ENCODE measurements at regions not wholly inside any gene's neighbourhood (a gene's known extent, or its start where the extent isn't known, plus 50 kb on each side); places are given as distances from the start of the nearest gene placed in this dataset.

DNA sequence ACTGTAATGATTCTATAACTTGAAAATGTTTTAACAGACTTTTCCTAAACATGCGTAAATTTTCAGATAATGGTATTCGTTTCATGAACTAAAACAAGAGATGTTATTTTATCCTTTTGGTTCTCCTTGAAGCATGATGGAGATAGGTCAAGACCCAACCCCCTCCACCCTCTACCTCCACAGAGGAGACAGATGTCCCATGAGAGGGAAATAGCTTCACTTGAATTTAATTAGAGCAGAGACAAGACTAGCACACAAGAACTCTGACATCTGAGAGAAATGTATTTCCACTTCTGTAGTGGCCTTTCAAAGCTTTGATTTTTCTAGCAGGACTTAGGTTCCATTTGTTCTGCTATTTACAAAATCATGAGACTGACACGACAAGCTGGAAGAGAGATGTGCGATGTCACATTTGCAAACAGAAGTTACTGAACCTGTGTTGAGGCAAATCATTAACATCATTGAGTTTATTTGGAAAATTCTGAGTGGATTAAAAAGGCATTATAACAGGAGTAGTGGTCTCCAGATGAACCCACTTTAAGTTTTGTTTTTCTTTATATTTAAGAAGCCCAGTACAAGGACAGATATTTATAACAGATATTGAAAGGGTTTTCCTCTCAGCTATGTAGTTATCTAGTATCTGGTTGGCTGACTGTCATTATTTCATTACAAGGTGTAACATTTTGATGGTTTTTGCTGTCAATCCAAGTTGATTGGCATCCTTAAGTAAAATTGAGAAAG is 276.2 kb downstream of the ASXL3 start:
- no peaks in the 10 kb centered on the region for H3K36me3 ChIP-seq (ENCODE audit: control insufficient read depth in 1 of 2, insufficient read depth in 2 of 2, low read length in 2 of 2)
- no peaks in the 10 kb centered on the region for H3K9me3 ChIP-seq (ENCODE audit: control insufficient read depth in 1 of 2, low read length in 2 of 2)
- no peaks in the 10 kb centered on the region for H3K27me3 ChIP-seq (ENCODE audit: low read depth, low read length)
- no peak overlapping the region for H3K4me3 ChIP-seq (ENCODE audit: low read depth in 1 of 2, low read length in 2 of 2)
- H3K4me1 ChIP-seq (ENCODE audit: control insufficient read depth in 1 of 2, insufficient read depth in 2 of 2, low read length in 2 of 2) = no peaks in the 10 kb centered on the region
- H3K27ac ChIP-seq (ENCODE audit: low read length) = no peak overlapping the region

DNA sequence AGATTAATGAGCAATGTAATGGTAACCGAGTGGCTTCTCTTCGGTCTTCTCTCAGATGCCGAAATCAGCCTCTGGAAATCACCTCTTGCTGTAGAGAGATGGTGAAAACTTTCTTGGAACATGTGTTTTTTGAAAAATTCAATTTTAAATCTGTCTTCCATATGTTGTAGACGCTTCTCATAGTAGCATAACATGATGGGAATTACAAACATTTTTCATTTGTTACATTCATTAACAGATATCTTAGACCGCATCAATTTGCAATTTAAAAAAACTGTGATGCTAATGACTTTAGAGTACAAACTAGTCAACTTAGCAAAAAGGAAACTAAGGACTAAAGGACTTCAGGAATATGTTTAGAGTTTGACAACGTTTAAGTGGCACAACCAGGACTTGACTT is 275.2 kb downstream of the ASXL3 start:
- Histone ChIP-seq H3K27ac (ENCODE audit: low read length) (no peak overlapping the region), H3K4me1 (ENCODE audit: control insufficient read depth in 1 of 2, insufficient read depth in 2 of 2, low read length in 2 of 2) (no peaks in the 10 kb centered on the region), H3K9me3 (ENCODE audit: control insufficient read depth in 1 of 2, low read length in 2 of 2) (no peaks in the 10 kb centered on the region), H3K27me3 (ENCODE audit: low read depth, low read length) (no peaks in the 10 kb centered on the region), H3K4me3 (ENCODE audit: low read depth in 1 of 2, low read length in 2 of 2) (no peak overlapping the region), H3K36me3 (ENCODE audit: control insufficient read depth in 1 of 2, insufficient read depth in 2 of 2, low read length in 2 of 2) (no peaks in the 10 kb centered on the region)

DNA sequence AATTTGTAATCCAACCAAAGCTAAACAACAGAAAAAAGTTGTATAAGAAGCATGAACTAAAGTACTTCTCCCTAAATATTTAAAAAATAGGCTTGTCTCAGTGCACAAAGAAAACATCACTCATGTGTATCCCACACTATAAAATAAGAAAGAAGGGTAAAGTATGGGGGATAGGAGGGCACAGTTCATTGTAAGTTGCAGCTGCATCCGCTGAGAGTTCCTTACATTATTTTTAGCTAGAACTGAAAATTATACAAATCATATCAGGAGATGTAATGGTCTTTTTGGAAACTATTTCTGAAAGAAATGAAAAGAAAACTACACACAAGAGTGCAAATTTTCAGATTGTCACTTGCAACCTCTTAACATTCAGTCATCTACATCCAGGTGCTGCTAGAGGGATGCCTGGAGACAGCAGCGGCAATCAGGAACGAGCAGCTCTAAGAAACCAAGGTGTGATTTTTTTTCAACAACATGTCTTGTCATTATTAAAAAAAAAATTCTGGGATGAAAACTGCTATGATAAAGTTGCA is 273.6 kb downstream of the ASXL3 start:
- H3K36me3 ChIP-seq (ENCODE audit: control insufficient read depth in 1 of 2, insufficient read depth in 2 of 2, low read length in 2 of 2) = no peaks in the 10 kb centered on the region
- H3K4me3 ChIP-seq (ENCODE audit: low read depth in 1 of 2, low read length in 2 of 2) = no peak overlapping the region
- H3K4me1 ChIP-seq (ENCODE audit: control insufficient read depth in 1 of 2, insufficient read depth in 2 of 2, low read length in 2 of 2) = no peaks in the 10 kb centered on the region
- H3K27ac ChIP-seq (ENCODE audit: low read length) = no peak overlapping the region
- no peaks in the 10 kb centered on the region for H3K27me3 ChIP-seq (ENCODE audit: low read depth, low read length)
- H3K9me3 ChIP-seq (ENCODE audit: control insufficient read depth in 1 of 2, low read length in 2 of 2) = no peaks in the 10 kb centered on the region

DNA sequence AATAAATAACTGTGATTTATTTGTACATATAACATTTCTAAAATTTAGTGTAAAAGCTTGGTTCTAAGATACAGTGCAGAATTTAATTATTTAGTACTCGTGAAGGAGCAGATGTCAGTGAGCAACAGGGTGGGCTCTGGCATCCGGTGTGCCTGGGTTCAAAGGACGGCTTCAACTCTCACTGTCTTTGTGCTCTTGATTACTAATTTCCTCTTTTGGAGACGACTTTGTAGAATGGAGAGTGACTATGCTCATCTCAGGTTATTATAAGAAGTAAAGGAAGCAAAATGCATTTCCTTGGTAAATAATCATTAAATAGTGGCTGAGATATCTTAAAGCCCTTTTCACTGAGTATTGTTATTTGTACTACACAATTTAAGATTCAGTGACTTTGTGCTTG is 271.7 kb downstream of the ASXL3 start:
- no peak overlapping the region for H3K27ac ChIP-seq (ENCODE audit: low read length)
- no peaks in the 10 kb centered on the region for H3K27me3 ChIP-seq (ENCODE audit: low read depth, low read length)
- no peaks in the 10 kb centered on the region for H3K36me3 ChIP-seq (ENCODE audit: control insufficient read depth in 1 of 2, insufficient read depth in 2 of 2, low read length in 2 of 2)
- H3K4me3 ChIP-seq (ENCODE audit: low read depth in 1 of 2, low read length in 2 of 2) = no peak overlapping the region
- H3K9me3 ChIP-seq (ENCODE audit: control insufficient read depth in 1 of 2, low read length in 2 of 2) = no peaks in the 10 kb centered on the region
- H3K4me1 ChIP-seq (ENCODE audit: control insufficient read depth in 1 of 2, insufficient read depth in 2 of 2, low read length in 2 of 2) = no peaks in the 10 kb centered on the region

DNA sequence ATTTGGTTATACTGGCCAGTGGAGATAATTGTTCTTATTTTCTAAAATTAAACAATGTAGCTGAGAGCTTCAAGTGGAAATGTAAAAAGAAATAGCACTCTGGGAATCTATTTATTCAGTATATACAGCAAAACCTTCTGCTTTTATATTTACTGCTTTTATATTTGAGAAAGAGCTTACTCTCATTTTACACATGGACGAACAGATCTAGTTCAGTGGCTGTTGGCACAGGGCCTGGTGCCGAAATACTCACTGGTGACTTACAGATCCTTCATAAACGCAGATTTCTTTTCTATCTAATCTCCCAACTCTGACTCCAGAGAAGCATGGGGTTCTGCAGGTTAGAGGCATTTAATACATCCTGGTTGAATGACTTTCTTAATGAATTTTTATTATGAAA is 266.2 kb downstream of the ASXL3 start:
- H3K9me3 ChIP-seq (ENCODE audit: control insufficient read depth in 1 of 2, low read length in 2 of 2) = no peaks in the 10 kb centered on the region
- H3K27ac ChIP-seq (ENCODE audit: low read length) = no peak overlapping the region
- no peaks in the 10 kb centered on the region for H3K27me3 ChIP-seq (ENCODE audit: low read depth, low read length)
- H3K4me1 ChIP-seq (ENCODE audit: control insufficient read depth in 1 of 2, insufficient read depth in 2 of 2, low read length in 2 of 2) = peaks cover 0 to 6% of the 10 kb centered on the region in 2 donors
- H3K36me3 ChIP-seq (ENCODE audit: control insufficient read depth in 1 of 2, insufficient read depth in 2 of 2, low read length in 2 of 2) = no peaks in the 10 kb centered on the region
- no peak overlapping the region for H3K4me3 ChIP-seq (ENCODE audit: low read depth in 1 of 2, low read length in 2 of 2)

DNA sequence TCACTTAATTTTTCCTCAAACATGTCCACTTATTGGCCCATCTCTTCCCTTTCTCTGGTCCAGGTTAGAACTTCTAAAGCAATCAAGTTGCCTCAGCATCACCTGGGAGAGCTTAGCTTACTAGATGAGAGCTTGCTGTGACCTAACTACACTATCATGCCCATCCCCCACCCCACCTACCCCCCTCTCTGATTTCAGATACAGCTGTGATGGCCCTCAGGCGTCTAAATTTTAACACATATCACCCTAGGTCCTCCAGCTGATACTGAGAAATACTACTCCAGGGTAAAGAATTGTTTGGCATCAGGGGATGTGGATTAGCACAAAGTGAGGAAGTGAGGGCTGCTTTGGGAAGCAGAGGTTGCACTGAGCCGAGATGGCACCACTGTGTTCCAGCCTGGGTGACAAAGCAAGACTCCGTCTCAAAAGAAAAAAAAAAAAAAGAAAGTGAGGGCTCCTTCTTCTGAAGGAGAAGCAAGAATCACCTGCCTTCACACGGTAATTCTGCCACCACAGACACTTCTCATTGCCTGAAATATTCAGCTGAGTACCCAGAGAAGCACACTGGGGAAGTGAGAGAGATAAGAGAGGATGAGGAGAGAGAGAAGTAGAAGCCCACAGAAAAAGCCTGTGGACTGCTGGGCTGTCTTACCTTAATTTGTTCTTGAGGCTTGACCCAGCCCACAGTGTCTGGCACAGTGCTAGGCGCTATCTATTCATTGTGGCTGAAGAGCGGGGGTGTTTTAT is 263.4 kb downstream of the ASXL3 start:
- Histone ChIP-seq H3K4me3 (ENCODE audit: low read depth in 1 of 2, low read length in 2 of 2) (no peak overlapping the region), H3K9me3 (ENCODE audit: control insufficient read depth in 1 of 2, low read length in 2 of 2) (no peaks in the 10 kb centered on the region), H3K4me1 (ENCODE audit: control insufficient read depth in 1 of 2, insufficient read depth in 2 of 2, low read length in 2 of 2) (peaks cover 0 to 6% of the 10 kb centered on the region in 2 donors), H3K27me3 (ENCODE audit: low read depth, low read length) (no peaks in the 10 kb centered on the region), H3K36me3 (ENCODE audit: control insufficient read depth in 1 of 2, insufficient read depth in 2 of 2, low read length in 2 of 2) (no peaks in the 10 kb centered on the region), H3K27ac (ENCODE audit: low read length) (no peak overlapping the region)

DNA sequence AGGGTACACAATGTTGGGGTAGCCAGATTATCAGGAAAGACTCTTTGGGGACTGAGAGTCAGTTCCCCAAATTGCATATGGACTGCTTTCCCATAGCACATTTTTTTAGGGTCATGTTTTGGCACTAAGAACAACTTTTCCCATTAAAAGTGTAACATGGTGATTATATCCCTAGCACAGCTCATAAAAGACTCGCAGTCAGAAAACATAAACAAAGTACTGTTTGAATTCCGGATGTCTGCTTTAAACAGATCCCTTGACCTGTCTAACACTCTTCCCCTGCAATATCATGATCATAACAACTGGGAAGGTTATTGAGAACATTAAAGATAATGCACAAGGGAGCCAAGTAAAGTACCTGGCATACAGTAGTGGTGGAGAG is 262.2 kb downstream of the ASXL3 start:
- Histone ChIP-seq H3K4me3 (ENCODE audit: low read depth in 1 of 2, low read length in 2 of 2) (no peak overlapping the region), H3K4me1 (ENCODE audit: control insufficient read depth in 1 of 2, insufficient read depth in 2 of 2, low read length in 2 of 2) (peaks cover 0 to 6% of the 10 kb centered on the region in 2 donors), H3K27me3 (ENCODE audit: low read depth, low read length) (no peaks in the 10 kb centered on the region)

DNA sequence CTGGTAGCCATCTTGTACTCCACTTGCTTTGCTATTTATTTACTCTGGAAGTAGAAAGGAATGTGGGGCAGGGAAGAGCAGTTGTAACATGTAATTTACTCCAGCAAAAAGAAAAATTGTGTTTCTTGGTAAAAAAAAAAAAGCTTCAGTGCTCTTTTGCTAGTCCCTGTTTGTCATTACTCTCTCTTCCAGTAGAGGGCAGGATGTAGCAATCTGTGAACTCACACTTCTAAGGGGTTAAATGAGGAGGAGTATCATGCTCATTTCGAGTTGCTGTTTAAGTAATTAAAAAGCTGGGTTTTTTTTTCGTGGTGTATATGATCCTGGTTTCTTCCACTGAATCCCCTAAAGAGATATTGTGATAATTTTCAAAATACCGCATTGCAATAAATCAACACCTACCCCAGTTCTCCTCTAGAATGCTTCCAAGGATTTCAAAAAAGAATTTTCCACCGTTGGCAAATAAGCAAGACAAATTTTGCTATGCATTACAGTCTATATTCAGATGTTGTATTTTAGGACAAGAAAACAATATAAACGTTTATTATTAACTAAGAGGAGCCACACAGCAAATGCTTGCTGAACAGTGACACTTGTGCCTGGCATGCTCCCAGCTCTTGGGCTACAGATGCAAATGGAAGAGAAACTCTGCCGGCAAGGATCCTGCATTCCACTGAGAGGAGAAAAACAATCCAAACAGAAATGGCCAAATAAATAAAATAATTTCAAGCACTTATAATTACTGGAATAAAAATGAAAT is 261.6 kb downstream of the ASXL3 start:
- Histone ChIP-seq H3K36me3 (ENCODE audit: control insufficient read depth in 1 of 2, insufficient read depth in 2 of 2, low read length in 2 of 2) (no peaks in the 10 kb centered on the region), H3K9me3 (ENCODE audit: control insufficient read depth in 1 of 2, low read length in 2 of 2) (no peaks in the 10 kb centered on the region), H3K27me3 (ENCODE audit: low read depth, low read length) (no peaks in the 10 kb centered on the region), H3K4me1 (ENCODE audit: control insufficient read depth in 1 of 2, insufficient read depth in 2 of 2, low read length in 2 of 2) (peaks cover 0 to 6% of the 10 kb centered on the region in 2 donors), H3K4me3 (ENCODE audit: low read depth in 1 of 2, low read length in 2 of 2) (peak overlapping the region; percentile 17 to 35), H3K27ac (ENCODE audit: low read length) (no peak overlapping the region)

More for the DNA sequence above, 262.2 kb downstream of the ASXL3 start:
- Histone ChIP-seq H3K27ac (ENCODE audit: low read length) (no peak overlapping the region), H3K9me3 (ENCODE audit: control insufficient read depth in 1 of 2, low read length in 2 of 2) (no peaks in the 10 kb centered on the region), H3K36me3 (ENCODE audit: control insufficient read depth in 1 of 2, insufficient read depth in 2 of 2, low read length in 2 of 2) (no peaks in the 10 kb centered on the region)

DNA sequence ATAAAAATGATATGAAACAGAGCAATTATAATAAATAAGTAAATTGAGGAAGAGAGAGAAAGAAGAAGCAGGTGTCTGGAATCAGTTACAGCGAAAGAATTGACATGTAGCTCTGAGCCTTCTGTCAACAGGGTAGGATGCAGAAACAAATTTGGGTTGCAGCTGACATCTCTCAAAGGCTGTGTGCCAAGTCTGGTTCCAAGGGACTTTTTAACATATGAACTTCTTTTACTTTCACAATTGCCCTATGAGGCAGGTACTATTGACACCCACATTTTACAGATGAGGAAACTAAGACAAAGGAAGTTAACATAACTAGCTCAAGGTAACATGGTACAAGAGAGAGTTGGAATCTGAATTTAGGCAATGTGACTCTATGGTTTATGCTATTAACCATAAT is 260.0 kb downstream of the ASXL3 start:
- Histone ChIP-seq H3K9me3 (ENCODE audit: control insufficient read depth in 1 of 2, low read length in 2 of 2) (no peaks in the 10 kb centered on the region), H3K27me3 (ENCODE audit: low read depth, low read length) (no peaks in the 10 kb centered on the region), H3K4me3 (ENCODE audit: low read depth in 1 of 2, low read length in 2 of 2) (no peak overlapping the region), H3K4me1 (ENCODE audit: control insufficient read depth in 1 of 2, insufficient read depth in 2 of 2, low read length in 2 of 2) (peaks cover 0 to 6% of the 10 kb centered on the region in 2 donors), H3K27ac (ENCODE audit: low read length) (no peak overlapping the region), H3K36me3 (ENCODE audit: control insufficient read depth in 1 of 2, insufficient read depth in 2 of 2, low read length in 2 of 2) (no peaks in the 10 kb centered on the region)

DNA sequence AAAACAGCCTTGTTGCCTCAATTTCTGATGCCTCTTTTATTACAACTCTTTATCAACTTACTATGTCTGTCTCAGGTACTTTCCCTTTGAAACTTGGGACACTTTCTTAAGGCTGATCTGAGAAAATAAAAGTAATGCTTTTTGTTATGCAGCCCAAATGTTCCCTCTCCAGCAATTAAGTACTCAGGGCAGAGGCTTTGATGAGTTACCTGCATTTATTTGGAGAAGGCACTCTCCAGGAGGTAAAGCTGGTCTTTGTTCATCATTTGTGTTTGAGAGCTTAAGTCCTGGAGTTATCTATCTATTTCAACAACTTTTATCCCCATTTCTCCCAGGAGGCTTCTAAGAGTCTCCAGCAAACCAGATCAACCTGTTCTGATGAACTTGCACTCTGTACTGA is 259.2 kb downstream of the ASXL3 start:
- no peak overlapping the region for H3K4me3 ChIP-seq (ENCODE audit: low read depth in 1 of 2, low read length in 2 of 2)

DNA sequence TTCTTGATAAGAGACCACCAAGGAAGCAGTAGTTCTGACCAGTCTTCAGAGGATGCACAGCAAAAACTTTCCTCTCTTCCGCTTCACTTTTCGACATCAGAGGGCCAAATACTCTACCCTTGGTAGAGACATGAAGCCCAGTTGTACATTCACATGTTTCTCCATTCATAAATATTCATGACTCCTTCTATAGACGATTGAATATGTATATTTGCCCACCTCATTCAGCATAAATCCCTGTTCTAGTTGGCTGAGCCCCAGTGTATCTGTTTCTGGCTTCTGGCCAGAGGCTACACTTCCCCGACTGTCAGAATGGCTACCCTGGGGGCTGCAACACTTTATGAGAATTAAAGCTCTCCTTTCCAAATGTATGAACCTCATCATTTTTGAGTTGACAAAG is 258.5 kb downstream of the ASXL3 start:
- H3K36me3 ChIP-seq (ENCODE audit: control insufficient read depth in 1 of 2, insufficient read depth in 2 of 2, low read length in 2 of 2) = no peaks in the 10 kb centered on the region
- no peaks in the 10 kb centered on the region for H3K27me3 ChIP-seq (ENCODE audit: low read depth, low read length)
- no peak overlapping the region for H3K27ac ChIP-seq (ENCODE audit: low read length)

More for the DNA sequence above, 259.2 kb downstream of the ASXL3 start:
- H3K27me3 ChIP-seq (ENCODE audit: low read depth, low read length) = no peaks in the 10 kb centered on the region
- H3K36me3 ChIP-seq (ENCODE audit: control insufficient read depth in 1 of 2, insufficient read depth in 2 of 2, low read length in 2 of 2) = no peaks in the 10 kb centered on the region
- peaks cover 0 to 5% of the 10 kb centered on the region in 2 donors for H3K9me3 ChIP-seq (ENCODE audit: control insufficient read depth in 1 of 2, low read length in 2 of 2)
- H3K4me1 ChIP-seq (ENCODE audit: control insufficient read depth in 1 of 2, insufficient read depth in 2 of 2, low read length in 2 of 2) = peaks cover 0 to 6% of the 10 kb centered on the region in 2 donors
- no peak overlapping the region for H3K27ac ChIP-seq (ENCODE audit: low read length)

More for the DNA sequence above, 258.5 kb downstream of the ASXL3 start:
- Histone ChIP-seq H3K4me1 (ENCODE audit: control insufficient read depth in 1 of 2, insufficient read depth in 2 of 2, low read length in 2 of 2) (peaks cover 0 to 6% of the 10 kb centered on the region in 2 donors), H3K4me3 (ENCODE audit: low read depth in 1 of 2, low read length in 2 of 2) (no peak overlapping the region), H3K9me3 (ENCODE audit: control insufficient read depth in 1 of 2, low read length in 2 of 2) (peaks cover 0 to 11% of the 10 kb centered on the region in 2 donors)

Data from muscle layer of duodenum (tissue), 2 donors.